Loucy (cell line): ENCODE measurements at regions not wholly inside any gene's neighbourhood (a gene's known extent, or its start where the extent isn't known, plus 50 kb on each side); places are given as distances from the start of the nearest gene placed in this dataset.

Experiments used
- H2AFZ ChIP-seq: fragments of 200-600 bp; sonication (generic); 2 replicates; pipeline ENCODE4 v1.6.0; 2016; ENCODE audit warnings: antibody characterized with exemption, mild to moderate bottlenecking, low read length, moderate library complexity
- H3F3A ChIP-seq: fragments of 200-600 bp; 2 replicates; pipeline ENCODE4 v1.6.0; 2016; ENCODE audit warnings: antibody characterized with exemption, low read depth, mild to moderate bottlenecking
- H3K27me3 ChIP-seq: fragments of 200-600 bp; sonication (generic); 2 replicates; pipeline ENCODE4 v1.6.1; 2014; ENCODE audit warnings: low read length, mild to moderate bottlenecking; ENCODE audit not compliant: insufficient read depth, poor library complexity, severe bottlenecking
- H3K36me3 ChIP-seq: fragments of 200-600 bp; sonication (generic); 2 replicates; pipeline ENCODE4 v1.6.1; 2016; ENCODE audit warnings: low read length; ENCODE audit not compliant: insufficient read depth
- H3K4me1 ChIP-seq: fragments of 200-600 bp; sonication (generic); 2 replicates; pipeline ENCODE4 v1.5.1; 2014; ENCODE audit warnings: low read length, mild to moderate bottlenecking; ENCODE audit not compliant: insufficient read depth, poor library complexity, severe bottlenecking
- H3K4me2 ChIP-seq: fragments of 200-600 bp; sonication (generic); 2 replicates; pipeline ENCODE4 v1.6.0; 2014; ENCODE audit warnings: antibody characterized with exemption, low read length, low read depth, mild to moderate bottlenecking; ENCODE audit not compliant: poor library complexity, severe bottlenecking
- H3K4me3 ChIP-seq: fragments of 200-600 bp; sonication (generic); 2 replicates; pipeline ENCODE4 v1.5.1; 2014; ENCODE audit warnings: low read length, mild to moderate bottlenecking, mixed read lengths; ENCODE audit not compliant: poor library complexity, severe bottlenecking
- H3K79me2 ChIP-seq: fragments of 200-600 bp; sonication (generic); 2 replicates; pipeline ENCODE4 v1.6.1; 2014; ENCODE audit warnings: low read length; ENCODE audit not compliant: insufficient read depth
- H3K9ac ChIP-seq: fragments of 200-600 bp; sonication (generic); 2 replicates; pipeline ENCODE4 v1.6.0; 2014; ENCODE audit warnings: mild to moderate bottlenecking, low read depth, low read length, moderate library complexity; ENCODE audit not compliant: poor library complexity, severe bottlenecking
- H3K9me2 ChIP-seq: fragments of 200-600 bp; sonication (generic); replicated peaks from 2 replicates; pipeline ENCODE4 v1.6.1; 2016; ENCODE audit warnings: low read depth, low read length, mixed read lengths
- H3K9me3 ChIP-seq: fragments of 200-600 bp; sonication (generic); 2 replicates; pipeline ENCODE4 v1.6.1; 2014; ENCODE audit warnings: mild to moderate bottlenecking, antibody characterized with exemption, low read length, low read depth; ENCODE audit not compliant: insufficient read depth
- H4K20me1 ChIP-seq: fragments of 200-600 bp; sonication (generic); 2 replicates; pipeline ENCODE4 v1.6.0; 2014; ENCODE audit warnings: antibody characterized with exemption, low read length, mild to moderate bottlenecking; ENCODE audit not compliant: insufficient read depth, poor library complexity, severe bottlenecking
- CTCF ChIP-seq: fragments of 200-600 bp; sonication (generic); conservative IDR thresholded peaks from 2 replicates; pipeline ENCODE4 v1.5.1; 2014; ENCODE audit warnings: mild to moderate bottlenecking, antibody characterized with exemption, low read length
- EZH2phosphoT487 ChIP-seq: fragments of 200-600 bp; IDR thresholded peaks from 2 replicates; pipeline ENCODE4 v1.6.1; 2018; ENCODE audit warnings: antibody characterized with exemption, mild to moderate bottlenecking, moderate library complexity, borderline replicate concordance

- Histone ChIP-seq H3K79me2 (no peaks in the 10 kb centered on the region), H3K4me2 (no peak overlapping the region), H2AFZ (no peak overlapping the region), H3K4me3 (no peak overlapping the region), H3K27me3 (no peaks in the 10 kb centered on the region), H4K20me1 (no peaks in the 10 kb centered on the region), H3K36me3 (no peaks in the 10 kb centered on the region), H3K9me2 (no peaks in the 10 kb centered on the region), H3F3A (no peaks in the 10 kb centered on the region), H3K9ac (no peak overlapping the region), H3K4me1 (no peaks in the 10 kb centered on the region), H3K9me3 (no peaks in the 10 kb centered on the region)
- TF ChIP-seq EZH2phosphoT487 (no peak), CTCF (no peak)
Observed at GRCh38 chr5:117188211-117188610, 613.6 kb upstream of the SEMA6A start.

DNA sequence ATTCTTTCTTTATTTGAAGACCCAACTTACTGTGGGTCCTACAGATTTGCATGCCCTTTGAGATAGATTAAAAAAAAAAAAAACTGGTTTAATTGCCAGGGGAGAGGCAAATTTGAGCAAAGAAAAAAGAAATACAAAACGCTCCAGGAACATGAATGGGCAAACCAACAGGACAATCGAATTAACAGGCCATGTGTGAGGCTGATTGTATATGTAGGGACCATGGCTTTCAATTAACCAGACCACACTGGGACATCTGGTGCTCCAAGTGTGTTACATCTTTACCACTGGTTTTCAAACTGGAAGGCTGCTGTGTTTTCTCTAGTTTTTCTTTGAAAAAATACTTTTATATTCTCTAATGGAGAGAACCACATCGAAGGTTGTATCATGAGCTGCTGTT lies 612.1 kb upstream of the SEMA6A start:
- Histone ChIP-seq H3K9me3 (no peaks in the 10 kb centered on the region), H3K9me2 (no peaks in the 10 kb centered on the region), H3K4me3 (no peak overlapping the region), H3K79me2 (no peaks in the 10 kb centered on the region), H3K9ac (no peak overlapping the region), H3K4me2 (no peak overlapping the region), H3F3A (no peaks in the 10 kb centered on the region), H2AFZ (no peak overlapping the region), H3K4me1 (no peaks in the 10 kb centered on the region), H4K20me1 (no peaks in the 10 kb centered on the region), H3K36me3 (no peaks in the 10 kb centered on the region), H3K27me3 (no peaks in the 10 kb centered on the region)
- TF ChIP-seq EZH2phosphoT487 (no peak), CTCF (no peak)

DNA sequence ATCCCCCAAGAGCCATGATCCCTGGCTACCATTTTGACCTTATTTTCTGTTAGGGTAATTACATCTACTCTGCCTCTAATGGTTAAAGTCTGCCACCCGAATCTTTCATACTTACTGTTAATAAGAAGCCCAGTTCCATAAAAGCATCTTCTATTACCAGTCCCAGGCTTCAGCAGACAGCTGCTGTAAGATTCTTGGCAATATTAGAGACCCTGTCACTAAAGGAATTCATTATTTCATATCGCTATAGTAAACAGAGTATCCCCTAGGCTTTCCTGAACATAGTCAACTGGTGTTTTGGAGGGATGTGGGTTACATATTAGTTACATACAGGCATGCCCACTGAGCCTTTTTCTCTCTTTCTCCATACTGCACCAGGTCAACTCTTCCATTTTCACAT lies 608.7 kb upstream of the SEMA6A start:
- TF ChIP-seq EZH2phosphoT487, result no peak
- TF ChIP-seq CTCF, result no peak
- Histone ChIP-seq H2AFZ (no peak overlapping the region), H3K27me3 (no peaks in the 10 kb centered on the region), H3K9me2 (no peaks in the 10 kb centered on the region), H3K9me3 (no peaks in the 10 kb centered on the region), H3K9ac (no peak overlapping the region), H3K4me2 (no peak overlapping the region), H3K4me1 (no peaks in the 10 kb centered on the region), H3F3A (no peaks in the 10 kb centered on the region), H3K36me3 (no peaks in the 10 kb centered on the region), H3K79me2 (no peaks in the 10 kb centered on the region), H3K4me3 (no peak overlapping the region), H4K20me1 (no peaks in the 10 kb centered on the region)
